HUES64 (cell line): ENCODE measurements at regions not wholly inside any gene's neighbourhood (a gene's known extent, or its start where the extent isn't known, plus 50 kb on each side); places are given as distances from the start of the nearest gene placed in this dataset.

Source experiments
- H3K27ac ChIP-seq: 2 replicates; pipeline ENCODE4 v1.7.0; 2013; ENCODE audit warnings: low read depth, low read length, inconsistent platforms
- H3K27me3 ChIP-seq: 2 replicates; pipeline ENCODE4 v1.6.1; 2013; ENCODE audit warnings: mild to moderate bottlenecking, low read length; ENCODE audit not compliant: insufficient read depth
- H3K36me3 ChIP-seq: 2 replicates; pipeline ENCODE4 v1.6.1; 2013; ENCODE audit warnings: mild to moderate bottlenecking, low read length; ENCODE audit not compliant: insufficient read depth
- H3K4me1 ChIP-seq: 2 replicates; pipeline ENCODE4 v1.6.1; 2013; ENCODE audit warnings: mild to moderate bottlenecking, low read length, moderate library complexity; ENCODE audit not compliant: insufficient read depth
- H3K4me3 ChIP-seq: 2 replicates; pipeline ENCODE4 v1.5.1; 2013; ENCODE audit warnings: mild to moderate bottlenecking, low read length, moderate library complexity
- H3K9ac ChIP-seq: 2 replicates; pipeline ENCODE4 v1.6.1; 2013; ENCODE audit warnings: mild to moderate bottlenecking, low read depth, low read length
- H3K9me3 ChIP-seq: 2 replicates; pipeline ENCODE4 v1.6.1; 2013; ENCODE audit warnings: low read depth, low read length; ENCODE audit not compliant: insufficient read depth
- WGBS: fragments of 150-250, 120-280 bp; methylation state at CpG from one replicate; pipeline ENCODE4 v1.1.7; 2013; ENCODE audit warnings: missing lambda C conversion rate; 5-methylcytosine and 5-hydroxymethylcytosine counted together

GRCh38 chr3:74057169-74057568, 432.4 kb upstream of the PDZRN3 start:
- no peaks in the 10 kb centered on the region for H3K36me3 ChIP-seq
- no peaks in the 10 kb centered on the region for H3K27me3 ChIP-seq
- peaks cover 34% of the 10 kb centered on the region for H3K4me1 ChIP-seq
- no peak overlapping the region for H3K27ac ChIP-seq
- no peaks in the 10 kb centered on the region for H3K9me3 ChIP-seq
- WGBS, result 63% methylated on average over 1 of the region's 1 CpG
- no peak overlapping the region for H3K9ac ChIP-seq
- H3K4me3 ChIP-seq, result no peak overlapping the region

- WGBS, result 34% methylated on average over 3 of the region's 3 CpGs
- peaks cover 31% of the 10 kb centered on the region for H3K4me1 ChIP-seq
- no peaks in the 10 kb centered on the region for H3K27me3 ChIP-seq
Observed at GRCh38 chr3:74055061-74055460, 430.3 kb upstream of the PDZRN3 start.

GRCh38 chr3:74054566-74054965, 429.8 kb upstream of the PDZRN3 start:
- H3K27ac ChIP-seq, result no peak overlapping the region
- H3K9ac ChIP-seq, result no peak overlapping the region
- H3K4me1 ChIP-seq, result peaks cover 26% of the 10 kb centered on the region
- no peaks in the 10 kb centered on the region for H3K36me3 ChIP-seq
- H3K9me3 ChIP-seq, result no peaks in the 10 kb centered on the region
- no peak overlapping the region for H3K4me3 ChIP-seq
- no peaks in the 10 kb centered on the region for H3K27me3 ChIP-seq

More at GRCh38 chr3:74055061-74055460, 430.3 kb upstream of the PDZRN3 start:
- H3K9me3 ChIP-seq, result no peaks in the 10 kb centered on the region
- no peaks in the 10 kb centered on the region for H3K36me3 ChIP-seq
- no peak overlapping the region for H3K9ac ChIP-seq
- no peak overlapping the region for H3K4me3 ChIP-seq
- no peak overlapping the region for H3K27ac ChIP-seq

DNA sequence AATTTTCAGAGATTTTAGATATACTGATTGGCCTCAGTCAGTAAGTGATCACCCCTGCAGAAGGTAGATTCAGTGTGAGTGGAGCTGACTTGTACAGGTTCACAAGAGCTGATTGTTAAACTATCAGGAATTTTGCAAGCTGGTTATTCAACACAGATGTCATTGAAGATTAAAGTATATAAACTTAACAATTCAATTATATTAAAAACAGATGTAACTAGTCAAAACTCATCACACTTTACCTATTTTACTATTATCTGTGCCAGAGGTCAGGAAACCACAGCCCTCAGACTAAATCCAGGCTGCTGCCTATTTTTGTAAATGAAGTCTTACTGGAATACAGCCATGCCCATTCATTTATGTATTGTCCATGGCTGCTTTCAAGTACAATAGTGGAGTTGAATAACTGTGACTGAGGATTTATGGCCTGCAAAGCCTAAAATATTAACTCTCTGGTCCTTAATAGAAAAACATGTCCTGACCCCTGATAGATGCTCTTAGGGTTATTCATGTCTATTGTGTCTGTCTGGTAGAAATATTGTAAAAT, 429.3 kb upstream of the PDZRN3 start:
- Histone ChIP-seq H3K4me1 (peaks cover 22% of the 10 kb centered on the region), H3K4me3 (no peak overlapping the region), H3K27ac (no peak overlapping the region), H3K36me3 (no peaks in the 10 kb centered on the region), H3K9ac (no peak overlapping the region), H3K27me3 (no peaks in the 10 kb centered on the region), H3K9me3 (no peaks in the 10 kb centered on the region)

GRCh38 chr3:74049444-74049843, 424.7 kb upstream of the PDZRN3 start:
- Histone ChIP-seq H3K4me1 (peaks cover 3% of the 10 kb centered on the region), H3K9ac (no peak overlapping the region), H3K27me3 (no peaks in the 10 kb centered on the region), H3K9me3 (no peaks in the 10 kb centered on the region), H3K27ac (no peak overlapping the region), H3K4me3 (no peak overlapping the region), H3K36me3 (no peaks in the 10 kb centered on the region)
- 97% methylated on average over 5 of the region's 5 CpGs for WGBS

DNA sequence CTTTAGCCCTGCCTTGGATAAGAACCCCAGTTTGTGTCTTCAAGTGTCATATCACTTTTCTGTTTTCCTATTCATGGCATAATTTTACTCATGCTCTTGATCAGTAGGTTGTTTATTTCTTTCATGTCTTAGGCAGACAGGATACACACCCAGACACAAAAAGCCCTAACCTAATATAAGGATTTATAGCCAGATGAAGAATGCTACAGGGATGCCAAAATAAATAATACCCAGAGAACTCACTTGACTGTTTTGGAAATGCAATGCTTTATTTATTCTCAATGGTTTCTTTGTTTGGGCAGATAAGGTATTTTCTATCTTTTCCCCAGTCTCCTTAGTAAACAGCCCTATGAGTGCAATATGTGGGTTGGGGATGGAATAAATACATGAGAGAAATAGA, 424.0 kb upstream of the PDZRN3 start:
- no peaks in the 10 kb centered on the region for H3K36me3 ChIP-seq
- H3K9me3 ChIP-seq, result no peaks in the 10 kb centered on the region
- H3K27me3 ChIP-seq, result no peaks in the 10 kb centered on the region
- H3K9ac ChIP-seq, result no peak overlapping the region
- no peak overlapping the region for H3K4me3 ChIP-seq
- H3K4me1 ChIP-seq, result no peaks in the 10 kb centered on the region
- H3K27ac ChIP-seq, result no peak overlapping the region

- Histone ChIP-seq H3K4me1 (no peaks in the 10 kb centered on the region), H3K9me3 (no peaks in the 10 kb centered on the region), H3K27me3 (no peaks in the 10 kb centered on the region), H3K27ac (no peak overlapping the region), H3K36me3 (no peaks in the 10 kb centered on the region), H3K9ac (no peak overlapping the region), H3K4me3 (no peak overlapping the region)
- 100% methylated on average over 1 of the region's 2 CpGs for WGBS
Observed at GRCh38 chr3:74045000-74045399, 420.3 kb upstream of the PDZRN3 start.

DNA sequence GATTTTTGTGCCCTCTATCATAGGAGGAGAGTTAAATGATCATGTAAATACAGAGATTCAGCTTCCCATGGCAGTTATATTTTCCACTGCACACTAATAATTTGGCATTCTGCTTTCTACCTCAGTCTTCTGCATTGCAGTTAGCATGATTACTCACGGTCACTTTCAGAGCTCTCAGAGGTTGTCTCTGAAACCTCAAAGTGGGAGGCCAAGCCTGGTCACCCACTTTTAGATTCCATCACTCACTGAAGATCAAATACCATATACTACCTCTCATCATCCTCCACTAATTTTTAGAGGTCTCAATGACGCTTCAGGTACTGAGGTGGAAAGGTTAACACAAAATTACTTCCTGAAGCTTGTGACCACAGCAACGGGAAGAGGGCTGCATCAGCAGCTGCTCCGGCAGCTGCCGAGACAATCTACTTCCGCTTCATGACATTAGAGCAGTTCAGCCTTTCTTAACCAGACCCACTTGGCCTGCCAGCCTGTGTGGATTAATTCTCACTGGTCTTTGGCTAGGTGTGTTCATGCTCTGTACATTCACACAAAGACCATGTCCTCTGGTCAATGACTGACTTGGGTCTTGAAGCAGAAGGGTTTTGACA, 416.4 kb upstream of the PDZRN3 start:
- Histone ChIP-seq H3K4me1 (no peaks in the 10 kb centered on the region), H3K36me3 (no peaks in the 10 kb centered on the region), H3K4me3 (no peak overlapping the region), H3K9ac (no peak overlapping the region), H3K27ac (no peak overlapping the region), H3K27me3 (no peaks in the 10 kb centered on the region), H3K9me3 (no peaks in the 10 kb centered on the region)
- 62% methylated on average over 6 of the region's 6 CpGs for WGBS

- H3K27me3 ChIP-seq, result no peaks in the 10 kb centered on the region
- H3K9ac ChIP-seq, result no peak overlapping the region
- H3K36me3 ChIP-seq, result no peaks in the 10 kb centered on the region
- WGBS, result 82% methylated on average over 1 of the region's 1 CpG
- H3K4me1 ChIP-seq, result no peaks in the 10 kb centered on the region
- no peak overlapping the region for H3K4me3 ChIP-seq
- no peak overlapping the region for H3K27ac ChIP-seq
- H3K9me3 ChIP-seq, result no peaks in the 10 kb centered on the region
Observed at GRCh38 chr3:74039105-74039504, 414.4 kb upstream of the PDZRN3 start.

DNA sequence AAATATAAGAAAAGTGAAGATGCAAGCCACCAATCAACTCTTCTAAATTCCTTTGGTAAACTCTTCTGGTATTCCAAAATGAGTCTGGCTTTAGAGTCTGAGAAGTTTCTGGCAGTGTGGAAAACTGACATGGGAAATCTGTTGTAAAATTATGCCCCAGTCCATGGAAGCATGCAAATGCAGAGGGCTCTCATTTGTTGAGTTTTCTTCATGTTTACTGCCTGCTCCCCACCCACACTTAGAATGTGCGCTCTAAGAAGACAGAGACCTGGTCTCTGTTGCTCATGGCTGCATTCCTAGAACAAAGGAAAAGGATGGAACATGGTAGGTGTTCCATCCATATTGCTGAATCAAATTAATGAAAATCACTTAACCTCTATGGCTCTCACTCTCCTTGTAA, 411.8 kb upstream of the PDZRN3 start:
- Histone ChIP-seq H3K27me3 (no peaks in the 10 kb centered on the region), H3K4me1 (no peaks in the 10 kb centered on the region), H3K9me3 (no peaks in the 10 kb centered on the region), H3K4me3 (no peak overlapping the region), H3K27ac (no peak overlapping the region), H3K36me3 (no peaks in the 10 kb centered on the region), H3K9ac (no peak overlapping the region)
- WGBS, result 0% methylated on average over 1 of the region's 1 CpG

DNA sequence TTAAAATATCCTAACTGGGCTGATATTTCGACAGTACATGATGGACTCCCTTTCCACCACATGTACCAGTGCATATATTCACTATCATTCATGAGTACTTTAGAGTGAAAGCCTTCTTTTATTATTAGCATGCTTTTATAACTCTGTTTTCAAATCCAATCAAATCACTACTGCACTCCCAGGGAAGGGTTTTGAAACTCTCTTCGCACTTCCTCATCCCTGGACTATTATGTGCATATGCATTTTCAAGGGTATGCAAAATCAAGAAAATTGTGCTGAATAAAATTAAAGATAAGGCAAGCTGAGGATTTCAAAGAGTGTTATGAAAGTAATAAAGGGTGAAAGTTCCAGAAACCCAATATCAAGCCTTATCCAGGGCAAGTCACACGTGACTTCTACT, 411.4 kb upstream of the PDZRN3 start:
- Histone ChIP-seq H3K9ac (no peak overlapping the region), H3K36me3 (no peaks in the 10 kb centered on the region), H3K9me3 (no peaks in the 10 kb centered on the region), H3K27ac (no peak overlapping the region), H3K4me1 (no peaks in the 10 kb centered on the region), H3K27me3 (no peaks in the 10 kb centered on the region), H3K4me3 (no peak overlapping the region)
- WGBS, result 100% methylated on average over 3 of the region's 3 CpGs

- Histone ChIP-seq H3K4me1 (no peaks in the 10 kb centered on the region), H3K4me3 (no peak overlapping the region), H3K36me3 (no peaks in the 10 kb centered on the region), H3K27me3 (no peaks in the 10 kb centered on the region), H3K27ac (no peak overlapping the region), H3K9me3 (no peaks in the 10 kb centered on the region), H3K9ac (no peak overlapping the region)
- 100% methylated on average over 2 of the region's 2 CpGs for WGBS
Observed at GRCh38 chr3:74033806-74034205, 409.1 kb upstream of the PDZRN3 start.
